PC-9 (cell line): ENCODE measurements at regions not wholly inside any gene's neighbourhood (a gene's known extent, or its start where the extent isn't known, plus 50 kb on each side); places are given as distances from the start of the nearest gene placed in this dataset.

Experiments
- BruUV-seq: library from RNA; stranded (reverse); fragments of 400-500 nt; replicated peaks from 2 replicates; lab custom pipeline; 2021; lab: Mats Ljungman, UMichigan
- CTCF ChIA-PET: fragments of 300-600 bp; sonication (Branson Sonifier 250); formaldehyde crosslinking; loops from one replicate; lab custom pipeline; 2022; ENCODE audit warnings: antibody characterized with exemption; lab: Charles Lee
- POLR2A ChIA-PET: fragments of 300-600 bp; sonication (Branson Sonifier 250); formaldehyde crosslinking; loops from one replicate; lab custom pipeline; 2022; ENCODE audit warnings: antibody characterized with exemption; ENCODE audit not compliant: unreplicated experiment; lab: Charles Lee
- DNase-seq, 2 experiments: peaks; one replicate each; pipeline versions ENCODE4 v3.0.0 to v3.0.0-alpha.2; 2015 to 2022; ENCODE audit warnings: mixed read lengths in 1 of 2
- H2AFZ ChIP-seq: fragments of 200-600 bp; sonication (generic); 2 replicates; pipeline ENCODE4 v1.8.1; 2017; ENCODE audit warnings: antibody characterized with exemption
- H3F3A ChIP-seq: fragments of 200-600 bp; sonication (generic); 2 replicates; pipeline ENCODE4 v1.8.1; 2017; ENCODE audit warnings: antibody characterized with exemption, mild to moderate bottlenecking, low read depth; ENCODE audit not compliant: insufficient read depth
- H3K27ac ChIP-seq: fragments of 200-600 bp; sonication (generic); 2 replicates; pipeline ENCODE4 v1.6.1; 2016; ENCODE audit warnings: mixed run types
- H3K27me3 ChIP-seq: fragments of 200-600 bp; sonication (generic); 2 replicates; pipeline ENCODE4 v1.6.1; 2016; ENCODE audit warnings: low read depth, mixed run types; ENCODE audit not compliant: insufficient read depth
- H3K36me3 ChIP-seq: fragments of 200-600 bp; sonication (generic); 2 replicates; pipeline ENCODE4 v1.6.1; 2016; ENCODE audit warnings: low read depth, mixed run types
- H3K4me1 ChIP-seq: fragments of 200-600 bp; sonication (generic); replicated peaks from 2 replicates; pipeline ENCODE4 v1.6.1; 2016; ENCODE audit warnings: mixed run types; ENCODE audit not compliant: insufficient read depth
- H3K4me2 ChIP-seq: fragments of 200-600 bp; sonication (generic); 2 replicates; pipeline ENCODE4 v1.6.1; 2017; ENCODE audit warnings: mixed run types
- H3K4me3 ChIP-seq: fragments of 200-600 bp; sonication (generic); 2 replicates; pipeline ENCODE4 v1.6.1; 2016; ENCODE audit warnings: mixed run types
- H3K79me2 ChIP-seq: fragments of 200-600 bp; sonication (generic); 2 replicates; pipeline ENCODE4 v1.6.1; 2017; ENCODE audit warnings: low read depth, mixed run types
- H3K9me2 ChIP-seq: fragments of 200-600 bp; sonication (generic); 2 replicates; pipeline ENCODE4 v1.8.1; 2017; ENCODE audit warnings: mild to moderate bottlenecking; ENCODE audit not compliant: insufficient read depth
- H3K9me3 ChIP-seq: fragments of 200-600 bp; sonication (generic); 2 replicates; pipeline ENCODE4 v1.8.1; 2016; ENCODE audit warnings: low read depth; ENCODE audit not compliant: insufficient read depth
- H4K20me1 ChIP-seq: fragments of 200-600 bp; sonication (generic); 2 replicates; pipeline ENCODE4 v1.8.1; 2017; ENCODE audit not compliant: insufficient read depth
- CTCF ChIP-seq: fragments of 200-600 bp; sonication (generic); conservative IDR thresholded peaks from 2 replicates; pipeline ENCODE4 v1.6.1; 2017; ENCODE audit warnings: mixed run types, antibody characterized with exemption, mild to moderate bottlenecking, moderate library complexity
- EZH2 ChIP-seq: fragments of 200-600 bp; sonication (generic); IDR thresholded peaks from 2 replicates; pipeline ENCODE4 v1.8.0; 2017; ENCODE audit warnings: antibody characterized with exemption, low read depth
- intact Hi-C: fragments of 100-400 bp; cut with micrococcal nuclease; formaldehyde crosslinking; loops from one replicate; pipeline ENCODE4 v1.10.0; 2022; ENCODE audit not compliant: unreplicated experiment

- Histone ChIP-seq H3F3A (no peaks in the 10 kb centered on the region), H3K4me2 (no peak overlapping the region), H3K9me2 (no peaks in the 10 kb centered on the region), H3K79me2 (no peaks in the 10 kb centered on the region), H3K4me1 (no peaks in the 10 kb centered on the region), H3K9me3 (no peaks in the 10 kb centered on the region), H3K36me3 (no peaks in the 10 kb centered on the region), H3K4me3 (no peak overlapping the region), H2AFZ (no peak overlapping the region), H3K27ac (no peak overlapping the region), H4K20me1 (no peaks in the 10 kb centered on the region), H3K27me3 (no peaks in the 10 kb centered on the region)
- POLR2A ChIA-PET: no interaction called here
- CTCF ChIA-PET: no interaction called here
- BruUV-seq: no TSS peak
- DNase-seq: no peak
- TF ChIP-seq EZH2 (no peak), CTCF (no peak)
- intact Hi-C loops: no loop called here
These were observed 244.1 kb downstream of the MN1 start for GRCh38 chr22:27557286-27558008.

GRCh38 chr22:27558658-27559371 is 242.7 kb downstream of the MN1 start:
- intact Hi-C loops: no loop called here
- no peaks in the 10 kb centered on the region; the same call in 1 of the 2 replicates for H3K27me3 ChIP-seq
- no peak for DNase-seq
- no peaks in the 10 kb centered on the region for H3K4me1 ChIP-seq
- no peak overlapping the region for H3K27ac ChIP-seq
- no peaks in the 10 kb centered on the region for H3K9me3 ChIP-seq
- no peaks in the 10 kb centered on the region for H3K36me3 ChIP-seq
- H3K4me2 ChIP-seq: no peak overlapping the region
- H2AFZ ChIP-seq: no peak overlapping the region
- no peaks in the 10 kb centered on the region for H4K20me1 ChIP-seq
- TF ChIP-seq CTCF: no peak
- TF ChIP-seq EZH2: no peak
- H3K9me2 ChIP-seq: no peaks in the 10 kb centered on the region
- no peaks in the 10 kb centered on the region for H3K79me2 ChIP-seq
- ChIA-PET POLR2A (interaction anchor here (0.7 kb wide), 1 partner anchor 46 kb away, joined by 4 read pairs; no protein-coding TSS in a partner anchor), CTCF (no interaction called here)
- no peaks in the 10 kb centered on the region for H3F3A ChIP-seq
- BruUV-seq: no TSS peak
- H3K4me3 ChIP-seq: no peak overlapping the region

DNA sequence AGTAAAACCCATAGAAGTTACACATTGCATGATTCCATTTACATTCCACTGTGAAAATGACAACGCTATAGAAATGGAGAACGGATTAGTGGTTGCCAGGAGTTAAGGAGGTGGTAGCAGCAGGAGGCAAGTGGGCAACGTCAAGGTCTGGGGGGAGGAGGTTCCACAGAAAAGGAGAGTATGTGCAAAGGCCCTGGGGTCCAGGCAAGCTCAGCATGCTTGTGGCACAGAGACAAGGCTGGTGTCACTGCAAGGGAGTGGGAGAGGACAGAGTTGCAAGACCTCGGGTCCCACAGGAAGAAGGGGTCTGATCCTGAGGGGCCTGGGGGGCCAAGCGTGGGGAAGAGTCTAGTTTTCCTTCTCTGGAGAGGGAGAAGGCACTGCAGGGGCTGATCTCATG is 240.8 kb downstream of the MN1 start:
- Histone ChIP-seq H3K79me2 (no peaks in the 10 kb centered on the region), H3K4me2 (no peak overlapping the region), H3F3A (no peaks in the 10 kb centered on the region), H3K36me3 (no peaks in the 10 kb centered on the region), H4K20me1 (no peaks in the 10 kb centered on the region), H3K27me3 (no peaks in the 10 kb centered on the region; the same call in 1 of the 2 replicates), H3K9me2 (no peaks in the 10 kb centered on the region), H2AFZ (no peak overlapping the region), H3K4me3 (no peak overlapping the region), H3K27ac (no peak overlapping the region), H3K4me1 (no peaks in the 10 kb centered on the region), H3K9me3 (no peaks in the 10 kb centered on the region)
- intact Hi-C loops: no loop called here
- CTCF ChIA-PET: no interaction called here
- BruUV-seq: no TSS peak
- TF ChIP-seq CTCF: no peak
- TF ChIP-seq EZH2: no peak
- POLR2A ChIA-PET: no interaction called here
- no peak for DNase-seq
